Panc1 (cell line): ENCODE measurements at regions not wholly inside any gene's neighbourhood (a gene's known extent, or its start where the extent isn't known, plus 50 kb on each side); places are given as distances from the start of the nearest gene placed in this dataset.

ENCODE experiments used
- ATAC-seq: fragments of 200-7000 bp; cut with Tn5 transposase; 2 replicates; pipeline ENCODE4 v1.9.1; 2020; ENCODE audit warnings: mild to moderate bottlenecking, moderate library complexity
- BruUV-seq: library from RNA; stranded (reverse); fragments of 400-500 nt; replicated peaks from 2 replicates; lab custom pipeline; 2021; lab: Mats Ljungman, UMichigan
- CTCF ChIA-PET: fragments of 300-600 bp; sonication (Branson Sonifier 250); formaldehyde crosslinking; loops from one replicate; lab custom pipeline; 2022; ENCODE audit warnings: antibody characterized with exemption; lab: Charles Lee
- POLR2A ChIA-PET: fragments of 300-600 bp; sonication (Branson Sonifier 250); formaldehyde crosslinking; loops from one replicate; lab custom pipeline; 2022; ENCODE audit warnings: antibody characterized with exemption; lab: Charles Lee
- DNase-seq: peaks from one replicate; pipeline ENCODE4 v3.0.0-alpha.2; 2010; ENCODE audit warnings: low read depth, low spot score
- H3K27ac ChIP-seq: 2 replicates; pipeline ENCODE4 v1.5.1; 2011; ENCODE audit warnings: mild to moderate bottlenecking, low read length, inconsistent platforms
- H3K27me3 ChIP-seq: fragments of 200-500 bp; sonication (Bioruptor generic); 2 replicates; pipeline ENCODE4 v1.6.0; 2014; ENCODE audit warnings: low read length, inconsistent platforms; ENCODE audit not compliant: control insufficient read depth, insufficient read depth
- H3K36me3 ChIP-seq: fragments of 200-500 bp; sonication (Bioruptor generic); 2 replicates; pipeline ENCODE4 v1.5.1; 2014; ENCODE audit warnings: inconsistent platforms, mild to moderate bottlenecking, low read length, moderate library complexity; ENCODE audit not compliant: control insufficient read depth, insufficient read depth
- H3K4me1 ChIP-seq: 2 replicates; pipeline ENCODE4 v1.5.1; 2011; ENCODE audit warnings: inconsistent platforms, mild to moderate bottlenecking, low read length, moderate library complexity; ENCODE audit not compliant: control insufficient read depth, insufficient read depth
- H3K4me3 ChIP-seq, 2 experiments: 2 replicates each; pipeline ENCODE4 v1.5.1; 2011 to 2012; ENCODE audit warnings: low read depth in 2 of 2, low read length in 2 of 2, mild to moderate bottlenecking in 2 of 2, inconsistent platforms in 1 of 2, moderate library complexity in 1 of 2
- H3K9me3 ChIP-seq: fragments of 200-500 bp; sonication (Bioruptor generic); 2 replicates; pipeline ENCODE4 v1.5.1; 2014; ENCODE audit warnings: low read depth, mild to moderate bottlenecking, inconsistent platforms, low read length, moderate library complexity; ENCODE audit not compliant: control insufficient read depth, insufficient read depth
- CTCF ChIP-seq: fragments of 450-650 bp; IDR thresholded peaks from 2 replicates; pipeline ENCODE4 v1.5.1; 2017; ENCODE audit warnings: mild to moderate bottlenecking
- POLR2AphosphoS5 ChIP-seq: IDR thresholded peaks from 2 replicates; pipeline ENCODE4 v1.6.1; 2012; ENCODE audit warnings: mild to moderate bottlenecking, low read depth, low read length, moderate library complexity
- REST ChIP-seq, 2 experiments: IDR thresholded peaks; 2 replicates each; pipeline ENCODE4 v1.6.1; 2011 to 2012; ENCODE audit warnings: low read depth in 2 of 2, control low read depth in 1 of 2, low read length in 1 of 2, mild to moderate bottlenecking in 1 of 2, moderate library complexity in 1 of 2; ENCODE audit not compliant: insufficient read depth in 1 of 2
- SIN3A ChIP-seq: IDR thresholded peaks from 2 replicates; pipeline ENCODE4 v1.6.1; 2012; ENCODE audit warnings: low read depth, mild to moderate bottlenecking, low read length, moderate library complexity, borderline replicate concordance; ENCODE audit not compliant: insufficient read depth
- TCF7L2 ChIP-seq: IDR thresholded peaks from 2 replicates; pipeline ENCODE4 v1.6.1; 2011; ENCODE audit warnings: mild to moderate bottlenecking, low read depth, low read length, inconsistent platforms
- in situ Hi-C: cut with HindIII; loops from 2 replicates; pipeline ENCODE4 v1.10.0; 2016; ENCODE audit warnings: low sequenced_read_pairs, low pct_unique_long_range_greater_than_20kb
- intact Hi-C: fragments of 100-400 bp; cut with micrococcal nuclease; formaldehyde crosslinking; loops from one replicate; pipeline ENCODE4 v1.10.0; 2022; ENCODE audit not compliant: unreplicated experiment

GRCh38 chr3:102091358-102091757 lies 242.0 kb downstream of the NFKBIZ start:
- Histone ChIP-seq H3K9me3 (no peaks in the 10 kb centered on the region), H3K4me3 (no peak overlapping the region), H3K27me3 (0 out of 2 replicates have a peak, but pooled peaks cover 2% of the 10 kb centered on the region), H3K4me1 (no peaks in the 10 kb centered on the region), H3K36me3 (no peaks in the 10 kb centered on the region), H3K27ac (no peak overlapping the region)
- CTCF ChIA-PET, result no interaction called here
- no TSS peak for BruUV-seq
- ATAC-seq (no peak), DNase-seq (no peak)
- in situ Hi-C loops, result no loop called here
- TF ChIP-seq SIN3A (no peak), REST (IDR thresholded peaks at IDR 0.05; ENCODE audit: insufficient read depth in 1 of 2, low read depth in 2 of 2, low read length in 1 of 2) (no peak), TCF7L2 (no peak), CTCF (no peak), POLR2AphosphoS5 (no peak)
- POLR2A ChIA-PET, result no interaction called here
- intact Hi-C loops, result no loop called here

GRCh38 chr3:102092617-102093466 lies 243.5 kb downstream of the NFKBIZ start:
- ChIA-PET CTCF (no interaction called here), POLR2A (no interaction called here)
- in situ Hi-C loops, result no loop called here
- Histone ChIP-seq H3K36me3 (no peaks in the 10 kb centered on the region), H3K9me3 (no peaks in the 10 kb centered on the region), H3K27me3 (0 out of 2 replicates have a peak, but pooled peaks cover 2% of the 10 kb centered on the region), H3K4me1 (no peaks in the 10 kb centered on the region), H3K4me3 (no peak overlapping the region), H3K27ac (no peak overlapping the region)
- ATAC-seq, result no peak
- no TSS peak for BruUV-seq
- TF ChIP-seq REST (IDR thresholded peaks at IDR 0.05; ENCODE audit: insufficient read depth in 1 of 2, low read depth in 2 of 2, low read length in 1 of 2) (no peak), POLR2AphosphoS5 (no peak), CTCF (no peak), SIN3A (no peak), TCF7L2 (no peak)
- DNase-seq, result no peak
- intact Hi-C loops, result no loop called here
